Panc1 (cell line): ENCODE measurements at regions not wholly inside any gene's neighbourhood (a gene's known extent, or its start where the extent isn't known, plus 50 kb on each side); places are given as distances from the start of the nearest gene placed in this dataset.

Experiments
- CTCF ChIP-seq: fragments of 450-650 bp; IDR thresholded peaks from 2 replicates; pipeline ENCODE4 v1.5.1; 2017; ENCODE audit warnings: mild to moderate bottlenecking
- POLR2AphosphoS5 ChIP-seq: IDR thresholded peaks from 2 replicates; pipeline ENCODE4 v1.6.1; 2012; ENCODE audit warnings: mild to moderate bottlenecking, low read depth, low read length, moderate library complexity
- REST ChIP-seq, 2 experiments: IDR thresholded peaks; 2 replicates each; pipeline ENCODE4 v1.6.1; 2011 to 2012; ENCODE audit warnings: low read depth in 2 of 2, control low read depth in 1 of 2, low read length in 1 of 2, mild to moderate bottlenecking in 1 of 2, moderate library complexity in 1 of 2; ENCODE audit not compliant: insufficient read depth in 1 of 2
- SIN3A ChIP-seq: IDR thresholded peaks from 2 replicates; pipeline ENCODE4 v1.6.1; 2012; ENCODE audit warnings: low read depth, mild to moderate bottlenecking, low read length, moderate library complexity, borderline replicate concordance; ENCODE audit not compliant: insufficient read depth
- TCF7L2 ChIP-seq: IDR thresholded peaks from 2 replicates; pipeline ENCODE4 v1.6.1; 2011; ENCODE audit warnings: mild to moderate bottlenecking, low read depth, low read length, inconsistent platforms

- TF ChIP-seq TCF7L2 (no peak), CTCF (no peak), POLR2AphosphoS5 (no peak), SIN3A (no peak), REST (IDR thresholded peaks at IDR 0.05; ENCODE audit: insufficient read depth in 1 of 2, low read depth in 2 of 2, low read length in 1 of 2) (no peak)
Observed at GRCh38 chr19:28541029-28541428, 671.9 kb downstream of the UQCRFS1 start.
